K562 (cell line): ENCODE measurements at regions not wholly inside any gene's neighbourhood (a gene's known extent, or its start where the extent isn't known, plus 50 kb on each side); places are given as distances from the start of the nearest gene placed in this dataset.

Experiments used
- HNRNPH1 ChIP-seq: fragments of 200-400 bp; formaldehyde crosslinking; optimal IDR thresholded peaks from 2 replicates; pipeline ENCODE3; 2017; ENCODE audit warnings: low read depth, mild to moderate bottlenecking, low read length, moderate library complexity
- KLF10 ChIP-seq: fragments of 250-450 bp; sonication (Bioruptor Pico); IDR thresholded peaks from 2 replicates; pipeline ENCODE4 v1.6.1; 2021; ENCODE audit warnings: matching md5 sums
- POLR2AphosphoS5 ChIP-seq: IDR thresholded peaks from 2 replicates; pipeline ENCODE4 v1.6.1; 2011; ENCODE audit warnings: mild to moderate bottlenecking, low read depth, low read length, moderate library complexity; ENCODE audit not compliant: control insufficient read depth, insufficient read depth
- TGIF2 ChIP-seq: sonication (generic); formaldehyde crosslinking; IDR thresholded peaks from 2 replicates; pipeline ENCODE4 v1.8.1; 2022; ENCODE audit warnings: mild to moderate bottlenecking, missing genetic modification reagents, moderate library complexity
- ZEB2 ChIP-seq: fragments of 450-650 bp; IDR thresholded peaks from 2 replicates; pipeline ENCODE4 v1.6.1; 2016
- ZNF140 ChIP-seq: fragments of 250-450 bp; sonication (Bioruptor Pico); IDR thresholded peaks from 2 replicates; pipeline ENCODE4 v1.8.0; 2021; ENCODE audit warnings: moderate library complexity, mild to moderate bottlenecking, inconsistent platforms
- ZZZ3 ChIP-seq: fragments of 450-650 bp; IDR thresholded peaks from 2 replicates; pipeline ENCODE4 v1.6.1; 2016; ENCODE audit warnings: antibody characterized with exemption, mild to moderate bottlenecking, moderate library complexity
- TF ChIP-seq, protein P1 (sequence below): fragments of 450-650 bp; formaldehyde crosslinking; conservative IDR thresholded peaks from 2 replicates; pipeline ENCODE4 v1.4.0; 2022; ENCODE audit warnings: mild to moderate bottlenecking, missing genetic modification characterization
- TF ChIP-seq, protein P2 (sequence below): fragments of 250-450 bp; sonication (Bioruptor Pico); IDR thresholded peaks from 2 replicates; pipeline ENCODE4 v1.8.0; 2021; ENCODE audit warnings: mild to moderate bottlenecking, moderate library complexity
- TF ChIP-seq, protein P3 (sequence below): fragments of 450-650 bp; formaldehyde crosslinking; IDR thresholded peaks from 2 replicates; pipeline ENCODE4 v1.4.0; 2022; ENCODE audit warnings: missing genetic modification characterization

DNA sequence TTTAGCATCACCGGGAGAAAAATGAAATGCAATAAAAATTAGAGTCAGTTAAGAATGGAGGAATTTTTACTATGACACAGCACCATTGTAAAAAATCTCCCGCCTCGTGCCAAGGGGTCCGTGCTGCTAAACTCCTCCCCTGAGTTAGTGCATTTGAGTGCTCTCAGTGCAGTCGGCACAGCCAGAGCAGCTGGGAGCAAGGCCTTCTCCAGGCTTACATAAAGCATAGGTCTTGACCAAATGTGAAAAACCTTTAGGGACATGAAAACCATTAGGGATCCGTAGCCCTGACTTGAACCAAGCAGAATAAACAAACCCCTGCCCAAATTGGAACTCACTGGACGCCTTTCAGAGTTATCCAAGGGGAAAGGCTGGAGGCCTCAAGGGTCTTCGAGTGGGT lies 152.6 kb downstream of the PLCE1 start:
- no peak for TF ChIP-seq POLR2AphosphoS5
- no peak for TF ChIP-seq ZNF140
- no peak for TF ChIP-seq KLF10 (CRISPR knock-in tag)
- TF ChIP-seq ZEB2 = no peak
- no peak for TF ChIP-seq TGIF2 (CRISPR knock-in tag)
- TF ChIP-seq, protein P1, sequence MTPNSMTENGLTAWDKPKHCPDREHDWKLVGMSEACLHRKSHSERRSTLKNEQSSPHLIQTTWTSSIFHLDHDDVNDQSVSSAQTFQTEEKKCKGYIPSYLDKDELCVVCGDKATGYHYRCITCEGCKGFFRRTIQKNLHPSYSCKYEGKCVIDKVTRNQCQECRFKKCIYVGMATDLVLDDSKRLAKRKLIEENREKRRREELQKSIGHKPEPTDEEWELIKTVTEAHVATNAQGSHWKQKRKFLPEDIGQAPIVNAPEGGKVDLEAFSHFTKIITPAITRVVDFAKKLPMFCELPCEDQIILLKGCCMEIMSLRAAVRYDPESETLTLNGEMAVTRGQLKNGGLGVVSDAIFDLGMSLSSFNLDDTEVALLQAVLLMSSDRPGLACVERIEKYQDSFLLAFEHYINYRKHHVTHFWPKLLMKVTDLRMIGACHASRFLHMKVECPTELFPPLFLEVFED = no peak
- TF ChIP-seq ZZZ3 = no peak
- TF ChIP-seq, protein P2, sequence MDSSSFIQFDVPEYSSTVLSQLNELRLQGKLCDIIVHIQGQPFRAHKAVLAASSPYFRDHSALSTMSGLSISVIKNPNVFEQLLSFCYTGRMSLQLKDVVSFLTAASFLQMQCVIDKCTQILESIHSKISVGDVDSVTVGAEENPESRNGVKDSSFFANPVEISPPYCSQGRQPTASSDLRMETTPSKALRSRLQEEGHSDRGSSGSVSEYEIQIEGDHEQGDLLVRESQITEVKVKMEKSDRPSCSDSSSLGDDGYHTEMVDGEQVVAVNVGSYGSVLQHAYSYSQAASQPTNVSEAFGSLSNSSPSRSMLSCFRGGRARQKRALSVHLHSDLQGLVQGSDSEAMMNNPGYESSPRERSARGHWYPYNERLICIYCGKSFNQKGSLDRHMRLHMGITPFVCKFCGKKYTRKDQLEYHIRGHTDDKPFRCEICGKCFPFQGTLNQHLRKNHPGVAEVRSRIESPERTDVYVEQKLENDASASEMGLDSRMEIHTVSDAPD = no peak
- TF ChIP-seq HNRNPH1 = no peak
- TF ChIP-seq, protein P3, sequence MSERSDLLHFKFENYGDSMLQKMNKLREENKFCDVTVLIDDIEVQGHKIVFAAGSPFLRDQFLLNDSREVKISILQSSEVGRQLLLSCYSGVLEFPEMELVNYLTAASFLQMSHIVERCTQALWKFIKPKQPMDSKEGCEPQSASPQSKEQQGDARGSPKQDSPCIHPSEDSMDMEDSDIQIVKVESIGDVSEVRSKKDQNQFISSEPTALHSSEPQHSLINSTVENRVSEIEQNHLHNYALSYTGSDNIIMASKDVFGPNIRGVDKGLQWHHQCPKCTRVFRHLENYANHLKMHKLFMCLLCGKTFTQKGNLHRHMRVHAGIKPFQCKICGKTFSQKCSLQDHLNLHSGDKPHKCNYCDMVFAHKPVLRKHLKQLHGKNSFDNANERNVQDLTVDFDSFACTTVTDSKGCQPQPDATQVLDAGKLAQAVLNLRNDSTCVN (CRISPR knock-in tag) = no peak
